Mucosa of rectum (tissue), 2 donors: ENCODE measurements at regions not wholly inside any gene's neighbourhood (a gene's known extent, or its start where the extent isn't known, plus 50 kb on each side); places are given as distances from the start of the nearest gene placed in this dataset.
"Not testable (repeated sequence)": the region's sequence is repeated elsewhere in the genome, so short reads cannot be mapped to it uniquely, and the experiment has no call there.

Experiments used
- H3K27ac ChIP-seq, 2 donors: one replicate each; pipeline ENCODE4 v1.7.0; 2013; ENCODE audit warnings: inconsistent platforms in 2 of 2, low read depth in 2 of 2, low read length in 2 of 2
- H3K27me3 ChIP-seq, 2 donors: one replicate each; pipeline ENCODE4 v1.7.0; 2013; ENCODE audit warnings: low read length in 2 of 2; ENCODE audit not compliant: control insufficient read depth in 2 of 2, insufficient read depth in 2 of 2
- H3K36me3 ChIP-seq, 2 donors: one replicate each; pipeline ENCODE4 v1.7.0; 2013; ENCODE audit warnings: low read length in 2 of 2; ENCODE audit not compliant: control insufficient read depth in 2 of 2, insufficient read depth in 2 of 2
- H3K4me1 ChIP-seq, 2 donors: one replicate each; pipeline ENCODE4 v1.7.0; 2013; ENCODE audit warnings: low read length in 2 of 2, mild to moderate bottlenecking in 1 of 2; ENCODE audit not compliant: control insufficient read depth in 2 of 2, insufficient read depth in 2 of 2
- H3K4me3 ChIP-seq, 2 donors: one replicate each; pipeline ENCODE4 v1.7.0; 2013; ENCODE audit warnings: low read length in 2 of 2
- H3K9ac ChIP-seq, 2 donors: one replicate each; pipeline ENCODE4 v1.7.0; 2013; ENCODE audit warnings: low read length in 2 of 2, low read depth in 1 of 2, mild to moderate bottlenecking in 1 of 2
- H3K9me3 ChIP-seq, 2 donors: one replicate each; pipeline ENCODE4 v1.7.0; 2013; ENCODE audit warnings: low read length in 2 of 2; ENCODE audit not compliant: control insufficient read depth in 2 of 2
- donor health status: healthy.
- donor health status: Normal muscosa, but diverticular disease.

DNA sequence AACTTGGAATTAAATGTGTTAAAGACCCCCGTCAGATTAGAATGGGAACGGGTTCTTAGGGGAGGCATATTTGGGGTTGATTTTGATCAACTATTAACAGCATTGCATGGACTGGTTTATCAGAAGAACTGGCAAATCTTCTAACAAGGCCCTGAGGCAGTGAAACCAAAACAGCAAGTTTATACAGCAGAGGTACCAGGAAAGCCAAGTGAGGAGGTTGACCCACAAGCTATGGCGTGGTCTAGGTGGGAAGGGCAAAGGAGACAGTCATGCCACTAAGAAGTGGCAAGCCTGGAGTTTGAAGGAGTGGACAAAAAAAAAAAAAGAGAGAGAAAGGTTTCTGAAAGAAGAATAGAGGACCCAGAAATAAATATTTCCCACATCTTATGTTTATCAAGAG lies 187.0 kb downstream of the MREG start:
- Histone ChIP-seq H3K9ac (no peak overlapping the region), H3K36me3 (no peaks in the 10 kb centered on the region), H3K27ac (no peak overlapping the region), H3K9me3 (no peaks in the 10 kb centered on the region), H3K4me1 (peaks cover 2 to 11% of the 10 kb centered on the region in 2 donors), H3K27me3 (no peaks in the 10 kb centered on the region), H3K4me3 (no peak overlapping the region)

DNA sequence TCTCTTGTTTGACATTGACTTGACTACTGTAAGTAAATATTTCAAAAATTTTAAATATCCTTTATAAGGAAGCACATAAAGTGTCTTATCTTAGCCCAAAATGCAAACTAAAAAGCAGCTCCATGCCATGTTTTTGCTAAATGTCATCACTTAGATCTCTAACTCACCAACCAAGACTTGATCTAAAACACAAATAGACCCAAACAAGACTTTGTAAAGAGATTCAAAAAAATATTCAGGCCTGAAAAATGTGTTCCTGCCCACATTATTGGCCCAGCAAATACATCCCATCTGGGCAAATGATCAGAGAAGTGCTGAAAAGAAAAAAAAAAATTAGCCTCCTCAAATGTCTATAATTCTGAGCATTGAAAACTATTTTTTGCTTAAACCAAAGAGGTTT lies 187.6 kb downstream of the MREG start:
- H3K9me3 ChIP-seq = no peaks in the 10 kb centered on the region
- no peak overlapping the region for H3K4me3 ChIP-seq
- no peak overlapping the region for H3K9ac ChIP-seq
- no peaks in the 10 kb centered on the region for H3K36me3 ChIP-seq
- peaks cover 0 to 5% of the 10 kb centered on the region in 2 donors for H3K4me1 ChIP-seq
- H3K27me3 ChIP-seq = no peaks in the 10 kb centered on the region
- H3K27ac ChIP-seq = no peak overlapping the region

DNA sequence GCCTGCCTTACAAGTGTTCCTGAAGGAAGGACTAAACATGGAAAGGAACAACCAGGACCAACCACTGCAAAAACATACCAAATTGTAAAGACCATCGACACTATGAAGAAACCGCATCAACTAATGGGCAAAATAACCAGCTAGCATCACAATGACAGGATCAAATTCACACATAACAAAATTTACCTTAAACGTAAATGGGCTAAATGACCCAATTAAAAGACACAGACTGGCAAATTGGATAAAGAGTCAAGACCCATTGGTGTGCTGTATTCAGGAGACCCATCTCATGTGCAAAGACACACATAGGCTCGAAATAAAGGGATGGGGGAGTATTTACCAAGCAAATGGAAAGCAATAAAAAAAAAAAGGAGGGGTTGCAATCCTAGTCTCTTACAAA lies 192.1 kb downstream of the MREG start:
- not testable (repeated sequence) for H3K4me1 ChIP-seq, H3K36me3 ChIP-seq, H3K27me3 ChIP-seq, H3K4me3 ChIP-seq, H3K27ac ChIP-seq, H3K9me3 ChIP-seq, H3K9ac ChIP-seq

GRCh38 chr2:215819713-215820112 lies 193.6 kb downstream of the MREG start:
- H3K36me3 ChIP-seq, H3K4me1 ChIP-seq, H3K27me3 ChIP-seq, H3K4me3 ChIP-seq, H3K27ac ChIP-seq, H3K9ac ChIP-seq, H3K9me3 ChIP-seq: not testable (repeated sequence)

DNA sequence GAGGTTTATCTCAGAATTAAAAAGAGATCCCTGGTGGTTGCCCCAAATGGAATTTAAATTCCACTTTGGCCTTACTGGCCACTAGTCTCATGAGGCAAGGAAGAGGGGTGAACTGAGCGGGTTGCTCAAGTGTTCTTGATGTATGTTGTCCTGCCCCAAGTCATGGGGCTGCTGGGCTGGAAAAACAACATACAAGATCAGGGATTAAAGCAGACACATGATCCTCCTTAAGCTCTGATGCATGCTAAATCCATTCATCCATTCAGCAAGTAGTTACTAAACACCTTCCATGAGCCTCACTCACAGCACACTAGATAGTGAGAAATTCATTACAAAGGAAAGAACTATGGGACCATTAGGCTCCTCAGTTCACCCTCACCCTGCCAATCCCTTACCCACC lies 196.3 kb downstream of the MREG start:
- H3K4me1 ChIP-seq = peaks cover 0 to 3% of the 10 kb centered on the region in 2 donors
- no peaks in the 10 kb centered on the region for H3K27me3 ChIP-seq
- H3K27ac ChIP-seq = peak overlapping the region; percentile 6 to 52
- H3K9me3 ChIP-seq = no peaks in the 10 kb centered on the region
- H3K36me3 ChIP-seq = no peaks in the 10 kb centered on the region
- H3K9ac ChIP-seq = no peak overlapping the region
- H3K4me3 ChIP-seq = no peak overlapping the region

GRCh38 chr2:215816424-215816823 lies 196.9 kb downstream of the MREG start:
- Histone ChIP-seq H3K4me3 (no peak overlapping the region), H3K27ac (no peak overlapping the region), H3K4me1 (peaks cover 0 to 3% of the 10 kb centered on the region in 2 donors), H3K9me3 (no peaks in the 10 kb centered on the region), H3K9ac (no peak overlapping the region), H3K36me3 (no peaks in the 10 kb centered on the region), H3K27me3 (no peaks in the 10 kb centered on the region)

DNA sequence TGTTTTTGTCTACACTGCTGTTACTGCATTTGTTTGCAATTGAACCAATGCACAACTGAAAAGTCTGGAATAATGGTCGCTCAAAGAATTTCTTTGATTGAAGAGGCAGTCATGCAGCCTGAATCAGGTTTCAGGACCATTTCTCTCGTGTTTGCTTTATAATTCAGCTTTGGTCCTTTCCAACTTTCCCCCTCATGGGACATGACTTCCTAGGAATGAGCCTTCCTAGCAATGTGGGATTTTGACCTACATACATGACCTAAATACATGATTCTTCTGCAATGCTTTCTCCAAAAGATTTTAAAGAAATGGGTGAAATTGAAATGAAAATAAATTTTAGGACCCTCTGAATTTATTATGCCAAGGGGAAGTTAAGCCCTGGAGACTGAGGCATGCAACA lies 197.4 kb downstream of the MREG start:
- Histone ChIP-seq H3K4me1 (peaks cover 0 to 3% of the 10 kb centered on the region in 2 donors), H3K9ac (no peak overlapping the region), H3K36me3 (no peaks in the 10 kb centered on the region), H3K27ac (no peak overlapping the region), H3K9me3 (no peaks in the 10 kb centered on the region), H3K27me3 (no peaks in the 10 kb centered on the region), H3K4me3 (no peak overlapping the region)

DNA sequence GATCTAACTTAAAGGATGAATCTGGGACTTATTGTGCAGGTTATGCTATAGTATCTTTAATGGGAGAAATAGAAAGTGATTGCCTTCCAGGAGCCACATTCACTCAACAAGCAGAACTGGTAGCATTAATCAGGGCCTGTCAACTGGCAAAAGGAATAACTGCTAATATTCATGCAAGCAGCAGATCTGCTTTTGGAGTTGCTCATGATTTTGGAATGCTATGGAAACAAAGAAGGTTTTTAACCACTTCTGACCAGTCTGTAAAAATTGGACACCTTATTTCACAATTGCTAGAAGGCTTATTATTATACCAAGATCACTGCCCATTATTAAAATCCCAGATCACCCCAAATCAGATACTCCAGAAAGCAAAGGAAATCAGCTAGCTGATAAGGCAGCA lies 200.4 kb downstream of the MREG start:
- Histone ChIP-seq H3K27ac (no peak overlapping the region), H3K9ac (no peak overlapping the region), H3K27me3 (no peaks in the 10 kb centered on the region), H3K4me3 (no peak overlapping the region), H3K9me3 (no peaks in the 10 kb centered on the region), H3K36me3 (no peaks in the 10 kb centered on the region), H3K4me1 (peaks cover 0 to 3% of the 10 kb centered on the region in 2 donors)

DNA sequence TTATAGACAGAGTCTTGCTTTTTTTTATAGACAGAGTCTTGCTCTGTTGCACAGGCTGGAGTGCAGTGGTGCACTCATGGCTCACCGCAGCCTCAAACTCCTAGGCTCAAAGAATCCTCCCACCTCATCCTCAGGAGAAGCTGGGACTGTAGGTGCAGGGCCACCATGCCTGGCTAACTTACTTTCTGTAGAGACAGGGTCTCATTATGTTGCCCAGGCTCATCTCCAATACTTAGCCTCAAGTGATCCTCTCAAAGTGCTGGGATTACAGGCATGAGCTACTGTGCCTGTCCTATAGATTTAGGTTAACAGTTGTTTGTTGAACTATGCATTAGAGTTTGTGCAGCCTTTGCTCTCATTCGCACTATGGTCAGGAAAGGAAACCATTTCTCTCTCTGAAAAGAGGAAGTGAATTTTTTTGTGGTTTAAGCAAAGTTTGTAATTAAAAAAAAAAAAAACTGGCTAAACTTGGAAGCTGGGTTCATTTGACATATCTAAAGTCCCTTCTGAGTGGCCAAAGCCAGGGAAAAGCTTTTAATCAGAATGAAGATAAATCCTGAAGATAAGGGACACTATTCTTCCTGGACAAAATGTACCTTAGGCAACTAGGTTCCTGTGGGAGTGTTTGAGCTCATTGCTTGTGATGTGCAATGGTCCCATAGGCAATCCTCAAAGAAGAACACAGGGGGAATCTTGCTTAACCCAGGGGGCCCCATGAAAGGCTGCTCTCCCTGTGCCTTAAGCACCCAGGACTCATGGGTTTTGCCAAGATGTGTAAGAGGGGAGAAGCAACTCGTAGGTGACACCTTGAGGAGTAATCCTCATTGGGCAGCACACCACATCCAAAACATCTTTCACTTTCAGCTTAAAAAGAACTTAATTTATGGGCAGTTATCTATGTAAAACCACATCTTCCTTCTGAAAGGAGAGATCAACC lies 201.7 kb downstream of the MREG start:
- no peaks in the 10 kb centered on the region for H3K36me3 ChIP-seq
- H3K27ac ChIP-seq = no peak overlapping the region
- H3K27me3 ChIP-seq = no peaks in the 10 kb centered on the region
- H3K9ac ChIP-seq = no peak overlapping the region
- H3K4me3 ChIP-seq = no peak overlapping the region
- H3K4me1 ChIP-seq = peaks cover 0 to 3% of the 10 kb centered on the region in 2 donors
- H3K9me3 ChIP-seq = no peaks in the 10 kb centered on the region

DNA sequence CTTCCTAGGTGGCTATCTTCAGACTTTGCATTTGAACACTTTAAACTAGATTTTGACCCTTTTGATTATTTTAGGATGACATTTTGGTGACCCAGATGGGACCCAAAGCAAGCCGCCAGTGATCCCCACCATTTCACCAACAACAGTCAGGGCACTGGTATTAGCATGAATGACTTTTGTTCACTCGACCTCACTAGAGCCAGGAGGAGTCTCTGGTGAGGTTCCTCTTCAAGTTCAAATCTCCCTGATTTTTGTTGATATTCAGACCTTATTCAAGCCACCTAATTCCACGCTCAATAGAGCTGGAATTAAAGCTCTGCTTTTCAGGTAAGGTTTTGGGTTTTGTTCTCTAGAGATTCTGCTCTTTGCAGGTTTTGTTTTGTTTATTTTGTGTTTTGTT lies 202.3 kb downstream of the MREG start:
- peaks cover 0 to 3% of the 10 kb centered on the region in 2 donors for H3K4me1 ChIP-seq
- H3K36me3 ChIP-seq = no peaks in the 10 kb centered on the region
- H3K9ac ChIP-seq = no peak overlapping the region
- H3K27me3 ChIP-seq = no peaks in the 10 kb centered on the region
- no peak overlapping the region for H3K27ac ChIP-seq
- no peak overlapping the region for H3K4me3 ChIP-seq
- no peaks in the 10 kb centered on the region for H3K9me3 ChIP-seq
